Uterus (tissue), 2 donors: ENCODE measurements at regions not wholly inside any gene's neighbourhood (a gene's known extent, or its start where the extent isn't known, plus 50 kb on each side); places are given as distances from the start of the nearest gene placed in this dataset.

Experiments used
- POLR2A ChIP-seq, 2 donors: fragments of 450-650 bp; IDR thresholded peaks; one replicate each; pipeline ENCODE4 v1.6.1; 2016; ENCODE audit warnings: antibody characterized with exemption in 2 of 2, mild to moderate bottlenecking in 1 of 2, moderate library complexity in 1 of 2
- TF ChIP-seq, protein P1 (sequence below), 4 experiments: fragments of 200-600 bp in 2 of 4; fragments of 450-650 bp in 2 of 4; sonication (generic) in 2 of 4; IDR thresholded peaks; one replicate each; pipeline ENCODE4 v1.5.1; 2016 to 2019; ENCODE audit warnings: antibody characterized with exemption in 4 of 4, mild to moderate bottlenecking in 2 of 4, moderate library complexity in 1 of 4

GRCh38 chr3:159928071-159928491 lies 60.6 kb upstream of the IL12A start:
- TF ChIP-seq POLR2A (IDR thresholded peaks at IDR 0.05), result no peak
- TF ChIP-seq, protein P1, sequence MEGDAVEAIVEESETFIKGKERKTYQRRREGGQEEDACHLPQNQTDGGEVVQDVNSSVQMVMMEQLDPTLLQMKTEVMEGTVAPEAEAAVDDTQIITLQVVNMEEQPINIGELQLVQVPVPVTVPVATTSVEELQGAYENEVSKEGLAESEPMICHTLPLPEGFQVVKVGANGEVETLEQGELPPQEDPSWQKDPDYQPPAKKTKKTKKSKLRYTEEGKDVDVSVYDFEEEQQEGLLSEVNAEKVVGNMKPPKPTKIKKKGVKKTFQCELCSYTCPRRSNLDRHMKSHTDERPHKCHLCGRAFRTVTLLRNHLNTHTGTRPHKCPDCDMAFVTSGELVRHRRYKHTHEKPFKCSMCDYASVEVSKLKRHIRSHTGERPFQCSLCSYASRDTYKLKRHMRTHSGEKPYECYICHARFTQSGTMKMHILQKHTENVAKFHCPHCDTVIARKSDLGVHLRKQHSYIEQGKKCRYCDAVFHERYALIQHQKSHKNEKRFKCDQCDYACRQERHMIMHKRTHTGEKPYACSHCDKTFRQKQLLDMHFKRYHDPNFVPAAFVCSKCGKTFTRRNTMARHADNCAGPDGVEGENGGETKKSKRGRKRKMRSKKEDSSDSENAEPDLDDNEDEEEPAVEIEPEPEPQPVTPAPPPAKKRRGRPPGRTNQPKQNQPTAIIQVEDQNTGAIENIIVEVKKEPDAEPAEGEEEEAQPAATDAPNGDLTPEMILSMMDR (IDR thresholded peaks at IDR 0.05), result no peak
